ENCODE measurements at regions not wholly inside any gene's neighbourhood (a gene's known extent, or its start where the extent isn't known, plus 50 kb on each side); places are given as distances from the start of the nearest gene placed in this dataset.
A peak's percentile ranks its signal among the peaks of the same experiment; 100 is the strongest.

- Histone ChIP-seq H3K4me3 (ENCODE audit: low read depth in 1 of 2, low read length in 2 of 2) (no peak overlapping the region), H3K27ac (ENCODE audit: low read depth, low read length) (peak overlapping the region; percentile 57), H3K9me3 (ENCODE audit: low read length) (no peaks in the 10 kb centered on the region), H3K36me3 (ENCODE audit: insufficient read depth, low read length) (peaks cover 4% of the 10 kb centered on the region), H3K9ac (ENCODE audit: low read length) (no peak overlapping the region), H3K4me1 (ENCODE audit: insufficient read depth, low read length) (peaks cover 86% of the 10 kb centered on the region), H3K27me3 (ENCODE audit: control insufficient read depth in 1 of 2, insufficient read depth in 2 of 2, low read length in 2 of 2) (no peaks in the 10 kb centered on the region)
These were observed 297.7 kb downstream of the SEC14L1 start for GRCh38 chr17:77438241-77439188.

GRCh38 chr17:77439189-77440018, 298.6 kb downstream of the SEC14L1 start:
- peaks cover 4% of the 10 kb centered on the region for H3K36me3 ChIP-seq (ENCODE audit: insufficient read depth, low read length)
- H3K27me3 ChIP-seq (ENCODE audit: control insufficient read depth in 1 of 2, insufficient read depth in 2 of 2, low read length in 2 of 2): no peaks in the 10 kb centered on the region
- no peak overlapping the region for H3K27ac ChIP-seq (ENCODE audit: low read depth, low read length)
- no peaks in the 10 kb centered on the region for H3K9me3 ChIP-seq (ENCODE audit: low read length)
- peaks cover 83% of the 10 kb centered on the region for H3K4me1 ChIP-seq (ENCODE audit: insufficient read depth, low read length)
- H3K4me3 ChIP-seq (ENCODE audit: low read depth in 1 of 2, low read length in 2 of 2): no peak overlapping the region
- H3K9ac ChIP-seq (ENCODE audit: low read length): no peak overlapping the region

GRCh38 chr17:77440560-77440981, 299.8 kb downstream of the SEC14L1 start:
- Histone ChIP-seq H3K4me3 (ENCODE audit: low read depth in 1 of 2, low read length in 2 of 2) (no peak overlapping the region), H3K4me1 (ENCODE audit: insufficient read depth, low read length) (peaks cover 83% of the 10 kb centered on the region), H3K27ac (ENCODE audit: low read depth, low read length) (no peak overlapping the region), H3K27me3 (ENCODE audit: control insufficient read depth in 1 of 2, insufficient read depth in 2 of 2, low read length in 2 of 2) (no peaks in the 10 kb centered on the region), H3K9ac (ENCODE audit: low read length) (peak overlapping the region; percentile 5), H3K36me3 (ENCODE audit: insufficient read depth, low read length) (peaks cover 4% of the 10 kb centered on the region), H3K9me3 (ENCODE audit: low read length) (no peaks in the 10 kb centered on the region)

DNA sequence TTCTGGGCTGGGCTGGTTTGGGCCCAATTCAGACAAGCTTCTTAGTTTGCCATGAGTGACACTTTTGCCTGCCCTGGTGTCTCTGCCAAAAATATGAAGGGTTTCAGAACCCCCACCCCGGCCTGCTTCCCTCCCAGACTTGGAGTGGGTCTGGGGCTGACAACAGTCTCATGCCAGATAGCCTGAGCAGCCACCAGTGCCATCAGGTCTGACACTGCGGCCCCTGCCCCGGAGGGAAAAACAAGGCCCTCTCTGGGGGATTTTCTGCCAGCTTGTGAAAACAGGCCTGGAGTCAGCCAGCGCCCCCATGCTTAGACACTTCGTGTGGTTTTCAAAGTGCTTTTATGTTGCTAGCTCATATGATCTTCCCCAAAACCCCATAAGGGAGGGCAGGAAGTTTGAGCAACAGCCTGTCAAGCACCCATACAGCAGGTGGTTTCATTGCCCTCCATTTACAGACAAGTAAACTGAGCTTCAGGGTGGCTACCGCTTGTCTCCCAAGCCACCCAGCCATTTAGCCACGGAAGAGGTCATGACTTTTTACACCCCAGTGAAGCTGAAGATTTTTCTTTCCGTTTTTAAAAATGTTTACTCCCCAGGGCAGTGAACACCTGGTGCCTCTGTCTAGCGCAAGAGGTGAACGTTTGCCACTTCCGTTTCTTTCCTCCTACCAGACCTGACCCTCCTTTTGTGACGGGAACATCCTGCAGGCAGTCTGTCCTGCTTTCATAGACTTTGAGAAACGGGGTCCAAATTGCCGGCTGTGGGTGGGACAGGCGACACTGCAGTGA, 300.6 kb downstream of the SEC14L1 start:
- Histone ChIP-seq H3K27me3 (ENCODE audit: control insufficient read depth in 1 of 2, insufficient read depth in 2 of 2, low read length in 2 of 2) (no peaks in the 10 kb centered on the region), H3K27ac (ENCODE audit: low read depth, low read length) (peak overlapping the region; percentile 27), H3K9me3 (ENCODE audit: low read length) (no peaks in the 10 kb centered on the region), H3K9ac (ENCODE audit: low read length) (no peak overlapping the region), H3K4me3 (ENCODE audit: low read depth in 1 of 2, low read length in 2 of 2) (no peak overlapping the region), H3K4me1 (ENCODE audit: insufficient read depth, low read length) (peaks cover 81% of the 10 kb centered on the region), H3K36me3 (ENCODE audit: insufficient read depth, low read length) (peaks cover 4% of the 10 kb centered on the region)

GRCh38 chr17:77441940-77442339, 301.2 kb downstream of the SEC14L1 start:
- Histone ChIP-seq H3K4me1 (ENCODE audit: insufficient read depth, low read length) (peaks cover 81% of the 10 kb centered on the region), H3K9ac (ENCODE audit: low read length) (no peak overlapping the region), H3K36me3 (ENCODE audit: insufficient read depth, low read length) (peaks cover 4% of the 10 kb centered on the region), H3K4me3 (ENCODE audit: low read depth in 1 of 2, low read length in 2 of 2) (no peak overlapping the region), H3K27ac (ENCODE audit: low read depth, low read length) (peak overlapping the region; percentile 27), H3K27me3 (ENCODE audit: control insufficient read depth in 1 of 2, insufficient read depth in 2 of 2, low read length in 2 of 2) (no peaks in the 10 kb centered on the region), H3K9me3 (ENCODE audit: low read length) (no peaks in the 10 kb centered on the region)

DNA sequence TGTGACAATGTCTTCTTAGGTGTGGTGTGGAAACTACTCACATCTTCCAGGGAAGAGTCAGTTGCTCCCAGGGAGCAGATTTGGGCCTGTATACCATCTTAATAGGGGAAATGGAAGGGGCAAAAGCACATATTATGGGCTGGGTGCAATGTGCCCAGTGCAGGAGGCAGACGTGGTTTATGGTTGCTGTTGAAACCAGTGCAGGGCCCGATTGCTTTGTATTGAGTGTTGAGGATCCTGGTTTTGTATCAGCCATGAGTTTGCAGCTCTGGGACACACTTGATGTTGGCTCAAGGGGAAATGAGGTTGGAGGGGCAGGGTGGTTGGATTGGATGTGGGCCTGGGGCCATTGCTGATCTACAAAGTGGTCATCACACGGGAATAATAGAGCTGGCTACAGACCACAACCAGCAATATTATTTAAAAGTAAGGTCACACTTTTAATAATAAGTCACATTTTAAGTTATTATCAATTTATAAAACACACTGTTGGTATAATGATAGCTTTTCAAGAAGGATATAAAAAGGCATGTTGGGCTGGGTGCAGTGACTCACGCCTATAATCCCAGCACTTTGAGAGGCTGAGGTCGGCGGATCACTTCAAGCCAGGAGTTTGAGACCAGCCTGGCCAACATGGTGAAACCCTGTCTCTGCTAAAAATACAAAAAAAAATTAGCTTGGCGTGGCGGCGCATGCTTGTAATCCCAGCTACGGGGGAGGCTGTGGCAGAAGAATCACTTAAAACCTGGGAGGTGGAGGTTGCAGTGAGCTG, 302.4 kb downstream of the SEC14L1 start:
- H3K9me3 ChIP-seq (ENCODE audit: low read length): no peaks in the 10 kb centered on the region
- H3K27me3 ChIP-seq (ENCODE audit: control insufficient read depth in 1 of 2, insufficient read depth in 2 of 2, low read length in 2 of 2): no peaks in the 10 kb centered on the region
- peaks cover 4% of the 10 kb centered on the region for H3K36me3 ChIP-seq (ENCODE audit: insufficient read depth, low read length)
- H3K9ac ChIP-seq (ENCODE audit: low read length): no peak overlapping the region
- H3K4me1 ChIP-seq (ENCODE audit: insufficient read depth, low read length): peaks cover 70% of the 10 kb centered on the region
- no peak overlapping the region for H3K4me3 ChIP-seq (ENCODE audit: low read depth in 1 of 2, low read length in 2 of 2)
- no peak overlapping the region for H3K27ac ChIP-seq (ENCODE audit: low read depth, low read length)

DNA sequence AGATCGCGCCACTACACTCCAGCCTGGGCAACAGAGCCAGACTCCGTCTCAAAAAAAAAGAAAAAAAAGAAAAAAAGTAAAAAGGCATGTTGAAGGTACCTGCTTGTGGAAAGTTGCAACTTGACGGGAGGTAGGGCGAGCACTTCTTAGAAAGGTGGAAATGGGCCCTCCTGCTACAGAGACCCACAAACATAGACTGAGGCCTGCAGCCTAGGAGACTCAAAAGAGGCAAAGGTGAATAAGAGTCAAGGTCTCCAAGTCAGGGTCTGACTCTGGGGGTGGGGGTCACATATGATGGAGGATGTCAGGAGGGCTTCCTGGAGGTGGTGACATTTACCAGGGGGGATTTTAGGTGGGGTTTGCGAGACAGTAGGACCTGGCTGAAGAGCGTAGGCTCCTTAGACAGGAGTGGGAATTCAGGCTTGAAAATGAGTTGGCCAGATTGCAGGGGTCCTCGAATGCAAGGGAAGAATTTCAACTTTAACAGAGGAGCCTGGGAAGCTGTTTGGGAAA, 303.0 kb downstream of the SEC14L1 start:
- Histone ChIP-seq H3K9ac (ENCODE audit: low read length) (no peak overlapping the region), H3K9me3 (ENCODE audit: low read length) (no peaks in the 10 kb centered on the region), H3K36me3 (ENCODE audit: insufficient read depth, low read length) (peaks cover 4% of the 10 kb centered on the region), H3K4me1 (ENCODE audit: insufficient read depth, low read length) (peaks cover 64% of the 10 kb centered on the region), H3K27ac (ENCODE audit: low read depth, low read length) (no peak overlapping the region), H3K4me3 (ENCODE audit: low read depth in 1 of 2, low read length in 2 of 2) (no peak overlapping the region), H3K27me3 (ENCODE audit: control insufficient read depth in 1 of 2, insufficient read depth in 2 of 2, low read length in 2 of 2) (no peaks in the 10 kb centered on the region)

GRCh38 chr17:77444628-77444983, 303.8 kb downstream of the SEC14L1 start:
- no peaks in the 10 kb centered on the region for H3K9me3 ChIP-seq (ENCODE audit: low read length)
- no peak overlapping the region for H3K9ac ChIP-seq (ENCODE audit: low read length)
- H3K27me3 ChIP-seq (ENCODE audit: control insufficient read depth in 1 of 2, insufficient read depth in 2 of 2, low read length in 2 of 2): no peaks in the 10 kb centered on the region
- H3K36me3 ChIP-seq (ENCODE audit: insufficient read depth, low read length): peaks cover 4% of the 10 kb centered on the region
- peak overlapping the region; percentile 40 for H3K27ac ChIP-seq (ENCODE audit: low read depth, low read length)
- H3K4me1 ChIP-seq (ENCODE audit: insufficient read depth, low read length): peaks cover 62% of the 10 kb centered on the region
- H3K4me3 ChIP-seq (ENCODE audit: low read depth in 1 of 2, low read length in 2 of 2): no peak overlapping the region

- Histone ChIP-seq H3K4me3 (ENCODE audit: low read depth in 1 of 2, low read length in 2 of 2) (no peak overlapping the region), H3K27me3 (ENCODE audit: control insufficient read depth in 1 of 2, insufficient read depth in 2 of 2, low read length in 2 of 2) (no peaks in the 10 kb centered on the region), H3K9me3 (ENCODE audit: low read length) (no peaks in the 10 kb centered on the region), H3K9ac (ENCODE audit: low read length) (no peak overlapping the region), H3K4me1 (ENCODE audit: insufficient read depth, low read length) (peaks cover 64% of the 10 kb centered on the region), H3K36me3 (ENCODE audit: insufficient read depth, low read length) (peaks cover 4% of the 10 kb centered on the region), H3K27ac (ENCODE audit: low read depth, low read length) (peak overlapping the region; percentile 40)
These were observed 304.4 kb downstream of the SEC14L1 start for GRCh38 chr17:77444984-77445759.

Data from muscle layer of colon (tissue), 2 donors.